ENCODE measurements at regions not wholly inside any gene's neighbourhood (a gene's known extent, or its start where the extent isn't known, plus 50 kb on each side); places are given as distances from the start of the nearest gene placed in this dataset.

DNA sequence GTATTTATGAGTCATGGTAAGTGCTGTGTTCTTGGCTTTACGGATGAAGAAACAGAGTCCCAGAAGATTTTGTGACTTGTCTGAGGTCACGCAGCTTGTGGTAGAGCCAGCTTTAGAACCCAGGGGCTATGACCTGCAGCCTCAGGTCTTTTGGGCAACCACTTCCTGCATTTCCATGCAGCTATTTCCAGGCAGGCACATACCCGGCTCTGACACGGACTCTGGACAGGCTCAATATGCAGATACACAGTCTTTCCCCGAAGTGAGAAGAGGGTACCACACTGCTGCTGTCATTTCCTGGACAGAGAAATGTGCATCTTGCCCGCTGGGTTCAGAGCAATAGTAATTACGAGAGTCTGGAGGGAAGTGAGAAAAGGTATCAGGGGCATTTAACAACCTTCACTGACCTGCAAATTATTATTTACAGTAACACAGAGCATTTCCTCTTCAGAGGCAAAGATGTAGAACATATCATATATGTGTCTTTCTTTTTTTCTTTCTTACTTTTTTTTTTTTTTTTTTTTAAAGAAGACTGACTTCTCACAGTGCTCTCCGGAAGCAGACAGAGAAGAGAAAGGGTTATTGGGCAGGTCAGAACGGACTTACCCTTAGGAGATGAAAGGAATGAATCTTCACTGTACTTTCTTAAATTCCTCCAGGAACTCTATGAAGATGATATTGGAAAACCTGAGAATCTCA, 185.1 kb downstream of the CLIC5 start:
- Histone ChIP-seq H3K36me3 (no peaks in the 10 kb centered on the region), H3K4me3 (ENCODE audit: low read depth, low read length) (no peak overlapping the region), H3K27me3 (no peaks in the 10 kb centered on the region), H3K9me3 (no peaks in the 10 kb centered on the region), H3K4me1 (no peaks in the 10 kb centered on the region)
- TF ChIP-seq, protein P1, sequence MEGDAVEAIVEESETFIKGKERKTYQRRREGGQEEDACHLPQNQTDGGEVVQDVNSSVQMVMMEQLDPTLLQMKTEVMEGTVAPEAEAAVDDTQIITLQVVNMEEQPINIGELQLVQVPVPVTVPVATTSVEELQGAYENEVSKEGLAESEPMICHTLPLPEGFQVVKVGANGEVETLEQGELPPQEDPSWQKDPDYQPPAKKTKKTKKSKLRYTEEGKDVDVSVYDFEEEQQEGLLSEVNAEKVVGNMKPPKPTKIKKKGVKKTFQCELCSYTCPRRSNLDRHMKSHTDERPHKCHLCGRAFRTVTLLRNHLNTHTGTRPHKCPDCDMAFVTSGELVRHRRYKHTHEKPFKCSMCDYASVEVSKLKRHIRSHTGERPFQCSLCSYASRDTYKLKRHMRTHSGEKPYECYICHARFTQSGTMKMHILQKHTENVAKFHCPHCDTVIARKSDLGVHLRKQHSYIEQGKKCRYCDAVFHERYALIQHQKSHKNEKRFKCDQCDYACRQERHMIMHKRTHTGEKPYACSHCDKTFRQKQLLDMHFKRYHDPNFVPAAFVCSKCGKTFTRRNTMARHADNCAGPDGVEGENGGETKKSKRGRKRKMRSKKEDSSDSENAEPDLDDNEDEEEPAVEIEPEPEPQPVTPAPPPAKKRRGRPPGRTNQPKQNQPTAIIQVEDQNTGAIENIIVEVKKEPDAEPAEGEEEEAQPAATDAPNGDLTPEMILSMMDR (IDR thresholded peaks at IDR 0.05; ENCODE audit: low read depth, low read length) = no peak
- DNase-seq = no peak

DNA sequence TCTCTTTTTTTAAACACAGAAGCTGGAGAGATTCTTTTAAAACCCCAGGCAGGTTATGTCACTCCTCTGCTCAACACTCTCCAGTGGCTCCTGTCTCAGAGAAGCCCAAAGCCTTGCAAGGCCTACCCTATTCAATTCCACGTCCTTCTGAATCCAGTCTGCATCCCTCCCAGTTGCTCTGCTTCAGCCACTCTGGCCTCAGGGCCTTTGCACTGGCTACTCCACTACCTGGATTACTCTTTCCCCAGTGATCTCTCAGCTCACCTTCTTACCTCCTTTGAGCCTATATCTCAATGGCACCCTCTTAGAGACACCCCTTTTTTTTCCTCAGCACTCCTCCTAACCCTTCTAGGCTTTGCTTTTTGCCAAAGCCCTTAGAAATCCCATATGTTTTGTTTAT, 185.8 kb downstream of the CLIC5 start:
- TF ChIP-seq, protein P1 (IDR thresholded peaks at IDR 0.05; ENCODE audit: low read depth, low read length) = no peak
- H3K36me3 ChIP-seq = no peaks in the 10 kb centered on the region
- no peaks in the 10 kb centered on the region for H3K4me1 ChIP-seq
- DNase-seq = no peak
- H3K9me3 ChIP-seq = no peaks in the 10 kb centered on the region
- H3K27me3 ChIP-seq = no peaks in the 10 kb centered on the region
- no peak overlapping the region for H3K4me3 ChIP-seq (ENCODE audit: low read depth, low read length)

DNA sequence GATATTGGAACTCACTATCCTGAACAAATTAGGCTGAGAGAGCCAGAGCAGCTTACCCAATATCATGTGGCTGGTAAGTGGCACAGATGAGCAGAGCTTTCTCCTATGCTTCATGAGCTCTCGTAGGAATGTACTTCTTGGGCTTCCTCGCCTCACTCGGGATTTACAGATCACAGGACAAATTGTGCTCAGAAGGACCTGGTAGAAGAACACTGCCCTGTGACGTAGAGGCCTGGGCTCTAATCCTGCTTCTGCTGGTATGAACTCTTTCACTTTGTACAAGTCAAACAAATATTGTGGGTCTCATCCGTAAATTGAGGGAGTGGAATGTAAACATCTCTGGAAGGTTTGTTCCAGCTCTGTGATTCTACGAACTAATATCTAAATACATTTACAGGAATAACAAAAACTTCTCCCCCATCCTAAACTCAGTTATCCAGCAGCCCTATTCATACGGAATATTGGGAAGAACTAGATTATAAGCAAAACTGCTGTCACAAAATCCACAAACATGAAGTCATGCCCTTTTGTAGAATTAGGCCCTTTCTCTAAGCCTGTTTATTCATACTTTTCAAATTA, 187.6 kb downstream of the CLIC5 start:
- H3K4me1 ChIP-seq = no peaks in the 10 kb centered on the region
- DNase-seq = no peak
- H3K4me3 ChIP-seq (ENCODE audit: low read depth, low read length) = no peak overlapping the region
- no peaks in the 10 kb centered on the region for H3K9me3 ChIP-seq
- TF ChIP-seq, protein P1 (IDR thresholded peaks at IDR 0.05; ENCODE audit: low read depth, low read length) = no peak
- no peaks in the 10 kb centered on the region for H3K36me3 ChIP-seq
- H3K27me3 ChIP-seq = no peaks in the 10 kb centered on the region

DNA sequence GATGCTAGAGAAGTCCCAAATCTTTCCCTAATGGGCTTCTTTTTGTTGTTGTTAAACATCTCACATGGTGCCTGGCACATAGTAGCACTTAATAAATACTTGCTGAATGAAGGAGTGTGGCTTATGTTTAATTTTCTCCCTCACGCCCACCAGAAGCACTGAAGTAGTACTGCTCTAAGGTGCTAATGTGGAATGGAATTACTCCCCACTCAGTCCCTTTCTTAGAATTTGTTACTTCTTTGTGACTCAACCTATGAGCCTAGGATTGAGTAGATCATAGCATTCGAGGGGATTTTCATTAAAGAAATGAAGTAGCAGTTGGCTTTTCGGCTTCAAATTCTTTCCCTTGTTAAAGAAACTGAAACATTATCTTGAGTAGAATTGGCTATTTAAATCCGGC, 192.8 kb downstream of the CLIC5 start:
- Histone ChIP-seq H3K27me3 (no peaks in the 10 kb centered on the region), H3K4me3 (ENCODE audit: low read depth, low read length) (no peak overlapping the region)
- TF ChIP-seq, protein P1 (IDR thresholded peaks at IDR 0.05; ENCODE audit: low read depth, low read length) = no peak

DNA sequence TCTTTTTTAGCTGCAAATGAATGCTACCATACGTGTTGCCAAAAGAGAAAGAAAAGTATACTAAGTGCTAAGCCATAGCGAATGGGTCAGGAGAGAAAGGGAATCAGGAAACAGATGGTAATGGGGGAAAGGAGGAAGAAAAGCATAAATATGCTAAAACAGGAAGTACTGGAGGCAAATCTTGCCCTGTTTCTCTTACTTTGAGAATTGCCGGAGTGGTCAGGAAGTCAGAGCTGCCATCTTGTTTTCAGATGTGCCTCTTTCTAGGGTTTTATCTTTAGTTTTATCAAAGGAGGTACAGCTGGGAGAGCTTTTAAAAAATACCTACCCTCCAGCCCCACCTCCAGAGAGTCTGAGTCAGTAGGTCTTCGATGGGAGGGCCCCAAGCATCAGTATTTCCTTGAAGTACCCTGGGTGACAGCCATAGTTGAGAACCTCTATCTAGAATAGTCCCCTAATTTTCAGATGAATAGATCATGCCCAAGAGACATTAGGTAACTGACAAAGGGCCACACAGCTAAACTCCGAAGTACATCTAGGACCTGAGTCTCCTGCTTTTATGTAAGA, 193.3 kb downstream of the CLIC5 start:
- no peak for DNase-seq
- TF ChIP-seq, protein P1 (IDR thresholded peaks at IDR 0.05; ENCODE audit: low read depth, low read length) = no peak
- no peaks in the 10 kb centered on the region for H3K4me1 ChIP-seq
- H3K4me3 ChIP-seq (ENCODE audit: low read depth, low read length) = no peak overlapping the region
- H3K36me3 ChIP-seq = no peaks in the 10 kb centered on the region
- H3K27me3 ChIP-seq = no peaks in the 10 kb centered on the region
- no peaks in the 10 kb centered on the region for H3K9me3 ChIP-seq

More for the DNA sequence above, 192.8 kb downstream of the CLIC5 start:
- Histone ChIP-seq H3K4me1 (no peaks in the 10 kb centered on the region), H3K36me3 (no peaks in the 10 kb centered on the region), H3K9me3 (no peaks in the 10 kb centered on the region)
- no peak for DNase-seq

DNA sequence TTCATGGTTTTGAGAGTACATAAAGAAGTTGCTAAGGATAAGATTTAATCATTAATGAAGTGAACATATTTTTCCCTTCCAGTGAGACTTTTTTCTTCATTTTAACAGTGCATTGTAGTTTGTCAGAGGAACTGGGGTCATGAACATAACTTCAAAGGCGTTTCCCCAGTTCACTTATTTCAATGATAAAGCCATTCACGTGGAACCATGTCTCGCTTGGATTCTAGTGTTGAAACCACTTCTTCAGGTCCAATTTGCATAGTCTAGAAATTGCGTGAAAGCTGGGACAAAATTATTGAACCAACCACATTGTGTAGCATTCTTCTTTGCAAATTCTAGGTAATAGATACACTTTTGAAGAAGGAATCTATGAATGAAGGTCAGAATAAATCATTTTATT, 197.0 kb downstream of the CLIC5 start:
- Histone ChIP-seq H3K4me1 (no peaks in the 10 kb centered on the region), H3K36me3 (no peaks in the 10 kb centered on the region), H3K27me3 (peaks cover 3% of the 10 kb centered on the region; the same call in 1 of the 2 replicates), H3K9me3 (no peaks in the 10 kb centered on the region), H3K4me3 (ENCODE audit: low read depth, low read length) (no peak overlapping the region)
- TF ChIP-seq, protein P1 (IDR thresholded peaks at IDR 0.05; ENCODE audit: low read depth, low read length) = no peak
- no peak for DNase-seq

All from BE2C (cell line).